MM.1S (cell line): ENCODE measurements at regions not wholly inside any gene's neighbourhood (a gene's known extent, or its start where the extent isn't known, plus 50 kb on each side); places are given as distances from the start of the nearest gene placed in this dataset.

Experiments used
- DNase-seq: peaks from one replicate; pipeline ENCODE4 v3.0.0-alpha.2; 2015
- H2AFZ ChIP-seq: fragments of 300-600 bp; sonication (generic); 2 replicates; pipeline ENCODE4 v1.6.0; 2016; ENCODE audit warnings: antibody characterized with exemption, low read length
- H3F3A ChIP-seq: fragments of 300-600 bp; sonication (generic); 2 replicates; pipeline ENCODE4 v1.6.1; 2016; ENCODE audit warnings: mild to moderate bottlenecking, antibody characterized with exemption, low read length, moderate library complexity, mixed read lengths; ENCODE audit not compliant: insufficient read depth
- H3K27ac ChIP-seq: fragments of 300-600 bp; sonication (generic); 2 replicates; pipeline ENCODE4 v1.5.1; 2016; ENCODE audit warnings: mild to moderate bottlenecking, low read length
- H3K27me3 ChIP-seq: fragments of 300-600 bp; sonication (generic); replicated peaks from 2 replicates; pipeline ENCODE4 v1.6.0; 2016; ENCODE audit warnings: low read length; ENCODE audit not compliant: insufficient read depth
- H3K36me3 ChIP-seq: fragments of 300-600 bp; sonication (generic); replicated peaks from 2 replicates; pipeline ENCODE4 v1.6.1; 2016; ENCODE audit warnings: mild to moderate bottlenecking, low read length, mixed read lengths; ENCODE audit not compliant: insufficient read depth
- H3K4me1 ChIP-seq: fragments of 300-600 bp; sonication (generic); 2 replicates; pipeline ENCODE4 v1.6.1; 2016; ENCODE audit warnings: low read length, mixed read lengths
- H3K4me2 ChIP-seq: fragments of 300-600 bp; sonication (generic); 2 replicates; pipeline ENCODE4 v1.6.0; 2016; ENCODE audit warnings: low read depth, low read length
- H3K4me3 ChIP-seq: fragments of 300-600 bp; sonication (generic); 2 replicates; pipeline ENCODE4 v1.5.1; 2016; ENCODE audit warnings: low read length, mixed read lengths
- H3K79me2 ChIP-seq: fragments of 300-600 bp; sonication (generic); 2 replicates; pipeline ENCODE4 v1.6.1; 2016; ENCODE audit warnings: mixed run types, low read length, mixed read lengths
- H3K9ac ChIP-seq: fragments of 300-600 bp; sonication (generic); 2 replicates; pipeline ENCODE4 v1.6.1; 2016; ENCODE audit warnings: low read length, mixed read lengths
- H3K9me2 ChIP-seq: fragments of 300-600 bp; sonication (generic); replicated peaks from 2 replicates; pipeline ENCODE4 v1.6.1; 2016; ENCODE audit warnings: mild to moderate bottlenecking, low read length, mixed read lengths; ENCODE audit not compliant: insufficient read depth
- H3K9me3 ChIP-seq: fragments of 300-600 bp; sonication (generic); replicated peaks from 2 replicates; pipeline ENCODE4 v1.6.1; 2016; ENCODE audit warnings: mild to moderate bottlenecking, low read length, mixed read lengths; ENCODE audit not compliant: insufficient read depth
- H4K20me1 ChIP-seq: fragments of 300-600 bp; sonication (generic); 2 replicates; pipeline ENCODE4 v1.6.1; 2016; ENCODE audit warnings: mild to moderate bottlenecking, low read length, moderate library complexity, mixed read lengths; ENCODE audit not compliant: insufficient read depth
- EZH2 ChIP-seq: fragments of 300-600 bp; sonication (generic); optimal IDR thresholded peaks from 2 replicates; pipeline ENCODE3; 2017; ENCODE audit warnings: low read depth, mild to moderate bottlenecking, antibody characterized with exemption, low read length, mixed read lengths
- EZH2phosphoT487 ChIP-seq: fragments of 300-600 bp; sonication (generic); IDR thresholded peaks from 2 replicates; pipeline ENCODE4 v1.6.1; 2018; ENCODE audit warnings: antibody characterized with exemption, low read length
- TF ChIP-seq, protein P1 (sequence below): fragments of 300-600 bp; sonication (generic); IDR thresholded peaks from 2 replicates; pipeline ENCODE4 v1.5.1; 2016; ENCODE audit warnings: antibody characterized with exemption, low read length, mixed read lengths

DNA sequence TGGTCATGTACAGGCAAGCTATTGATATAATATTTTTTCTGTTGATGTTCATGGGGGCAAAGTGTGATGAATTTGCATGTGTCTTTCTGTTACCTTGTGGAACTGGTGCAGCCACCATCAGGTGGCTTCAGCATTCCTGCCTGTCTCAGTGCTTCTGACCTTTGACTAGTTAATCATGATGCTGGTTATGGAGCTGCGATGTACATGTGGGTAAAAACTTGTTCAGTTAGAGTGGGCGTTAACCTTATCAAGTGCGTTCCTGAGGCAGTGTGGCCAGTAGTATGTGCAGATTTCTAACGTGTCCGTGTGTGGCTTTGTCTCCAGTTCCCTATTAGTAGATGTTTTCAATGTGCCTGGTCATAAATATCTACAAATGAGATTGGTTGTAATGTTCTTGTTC, 127.4 kb upstream of the ZSWIM2 start:
- Histone ChIP-seq H3K4me2 (no peak overlapping the region), H3K9me3 (no peaks in the 10 kb centered on the region), H3K9me2 (no peaks in the 10 kb centered on the region), H3K79me2 (no peaks in the 10 kb centered on the region), H2AFZ (no peak overlapping the region), H3F3A (no peaks in the 10 kb centered on the region), H3K4me3 (no peak overlapping the region), H3K9ac (no peak overlapping the region; the same call in 1 of the 2 replicates), H3K36me3 (no peaks in the 10 kb centered on the region), H3K27ac (no peak overlapping the region), H3K4me1 (peaks cover 13% of the 10 kb centered on the region), H4K20me1 (no peaks in the 10 kb centered on the region), H3K27me3 (no peaks in the 10 kb centered on the region)
- TF ChIP-seq EZH2 (no peak), EZH2phosphoT487 (no peak)
- TF ChIP-seq, protein P1, sequence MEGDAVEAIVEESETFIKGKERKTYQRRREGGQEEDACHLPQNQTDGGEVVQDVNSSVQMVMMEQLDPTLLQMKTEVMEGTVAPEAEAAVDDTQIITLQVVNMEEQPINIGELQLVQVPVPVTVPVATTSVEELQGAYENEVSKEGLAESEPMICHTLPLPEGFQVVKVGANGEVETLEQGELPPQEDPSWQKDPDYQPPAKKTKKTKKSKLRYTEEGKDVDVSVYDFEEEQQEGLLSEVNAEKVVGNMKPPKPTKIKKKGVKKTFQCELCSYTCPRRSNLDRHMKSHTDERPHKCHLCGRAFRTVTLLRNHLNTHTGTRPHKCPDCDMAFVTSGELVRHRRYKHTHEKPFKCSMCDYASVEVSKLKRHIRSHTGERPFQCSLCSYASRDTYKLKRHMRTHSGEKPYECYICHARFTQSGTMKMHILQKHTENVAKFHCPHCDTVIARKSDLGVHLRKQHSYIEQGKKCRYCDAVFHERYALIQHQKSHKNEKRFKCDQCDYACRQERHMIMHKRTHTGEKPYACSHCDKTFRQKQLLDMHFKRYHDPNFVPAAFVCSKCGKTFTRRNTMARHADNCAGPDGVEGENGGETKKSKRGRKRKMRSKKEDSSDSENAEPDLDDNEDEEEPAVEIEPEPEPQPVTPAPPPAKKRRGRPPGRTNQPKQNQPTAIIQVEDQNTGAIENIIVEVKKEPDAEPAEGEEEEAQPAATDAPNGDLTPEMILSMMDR: no peak
- no peak for DNase-seq

DNA sequence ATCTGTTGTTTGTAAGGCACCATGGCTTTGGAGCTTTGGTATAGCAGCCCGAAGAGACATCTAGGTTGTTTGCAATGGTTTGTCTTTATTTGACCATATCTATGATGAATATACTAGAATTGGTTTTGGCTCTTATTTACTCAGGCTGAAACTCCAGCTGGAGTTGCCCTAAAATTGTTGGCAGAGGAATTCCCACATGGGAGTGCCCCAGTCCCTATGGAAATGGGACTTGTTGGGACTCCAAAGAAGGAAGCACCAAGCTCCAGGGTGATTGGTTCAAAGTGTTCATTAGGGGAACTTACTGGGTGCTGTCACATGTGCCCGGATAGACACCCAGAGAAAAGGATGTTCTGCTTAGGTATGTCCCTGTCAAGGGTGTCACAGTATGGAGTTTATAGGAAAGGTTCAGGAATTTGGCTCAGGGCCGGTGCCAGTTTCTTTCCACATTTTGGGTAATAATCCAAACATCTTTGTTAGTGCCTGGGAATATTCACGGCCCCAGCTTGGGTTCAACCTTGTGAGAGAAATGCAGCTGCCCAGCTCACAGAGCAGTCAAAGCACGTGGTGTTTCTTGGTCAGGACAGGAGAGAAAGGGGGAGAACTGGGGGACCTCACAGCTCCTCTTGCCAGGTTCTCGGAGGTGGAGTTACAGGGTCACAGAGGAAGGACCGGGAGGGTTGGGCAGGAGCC, 123.5 kb upstream of the ZSWIM2 start:
- Histone ChIP-seq H3F3A (peaks cover 16% of the 10 kb centered on the region), H3K4me1 (peaks cover 19% of the 10 kb centered on the region), H3K36me3 (no peaks in the 10 kb centered on the region)

DNA sequence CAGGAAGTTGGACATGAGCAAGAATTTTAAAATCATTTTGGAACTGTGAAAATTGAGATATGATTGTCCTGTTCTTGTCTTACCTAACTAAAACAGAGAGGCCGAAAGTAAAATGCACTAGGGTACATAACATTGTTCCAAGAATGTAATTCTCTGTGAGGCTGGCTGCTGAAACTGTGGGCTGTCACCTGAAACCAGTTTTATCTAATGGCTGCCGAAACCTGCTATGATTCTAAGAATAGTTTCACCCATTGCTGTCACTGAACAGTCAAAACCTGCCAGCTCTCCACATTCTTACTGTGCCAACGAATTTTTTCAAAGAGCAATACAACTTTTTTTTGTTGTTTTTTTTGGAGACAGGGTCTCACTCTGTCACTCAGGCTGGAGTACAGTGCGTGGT, 119.3 kb upstream of the ZSWIM2 start:
- no peak overlapping the region for H3K4me3 ChIP-seq
- peak; percentile 89 for DNase-seq
- no peak for TF ChIP-seq EZH2
- no peak for TF ChIP-seq EZH2phosphoT487
- TF ChIP-seq, protein P1: no peak
- peaks cover 21% of the 10 kb centered on the region for H3F3A ChIP-seq
- H3K4me2 ChIP-seq: peak overlapping the region; percentile 65
- peak overlapping the region; percentile 87 for H3K27ac ChIP-seq
- no peaks in the 10 kb centered on the region for H3K36me3 ChIP-seq
- peaks cover 30% of the 10 kb centered on the region for H3K4me1 ChIP-seq
- no peaks in the 10 kb centered on the region for H3K9me3 ChIP-seq
- no peaks in the 10 kb centered on the region for H3K79me2 ChIP-seq
- H2AFZ ChIP-seq: peak overlapping the region; percentile 55
- H3K9ac ChIP-seq: peak overlapping the region; percentile 40
- H4K20me1 ChIP-seq: no peaks in the 10 kb centered on the region
- H3K27me3 ChIP-seq: no peaks in the 10 kb centered on the region
- H3K9me2 ChIP-seq: no peaks in the 10 kb centered on the region

More for the DNA sequence above, 123.5 kb upstream of the ZSWIM2 start:
- Histone ChIP-seq H3K9me2 (no peaks in the 10 kb centered on the region), H3K9me3 (no peaks in the 10 kb centered on the region), H2AFZ (no peak overlapping the region), H3K79me2 (no peaks in the 10 kb centered on the region), H3K4me2 (no peak overlapping the region), H3K9ac (no peak overlapping the region), H3K27ac (no peak overlapping the region), H3K4me3 (no peak overlapping the region), H3K27me3 (no peaks in the 10 kb centered on the region), H4K20me1 (no peaks in the 10 kb centered on the region)
- TF ChIP-seq, protein P1: no peak
- no peak for TF ChIP-seq EZH2phosphoT487
- TF ChIP-seq EZH2: no peak
- no peak for DNase-seq
